Cardiac muscle cell (in vitro differentiated cells and primary cell): ENCODE measurements at regions not wholly inside any gene's neighbourhood (a gene's known extent, or its start where the extent isn't known, plus 50 kb on each side); places are given as distances from the start of the nearest gene placed in this dataset.

Experiments used
- DNase-seq, 2 donors: peaks; one replicate each; pipeline versions ENCODE4 v3.0.0 to v3.0.0-alpha.2; 2010 to 2017; ENCODE audit warnings: low read depth in 1 of 2, low spot score in 1 of 2
- H3K27ac ChIP-seq: fragments of 200-600 bp; sonication (generic); 2 replicates; pipeline ENCODE4 v1.5.1; 2016
- H3K27me3 ChIP-seq: fragments of 200-600 bp; sonication (generic); 2 replicates; pipeline ENCODE4 v1.6.0; 2016; ENCODE audit warnings: control low read depth
- H3K36me3 ChIP-seq: fragments of 200-600 bp; sonication (generic); 2 replicates; pipeline ENCODE4 v1.5.1; 2016; ENCODE audit warnings: control low read depth
- H3K4me1 ChIP-seq: fragments of 200-600 bp; sonication (generic); 2 replicates; pipeline ENCODE4 v1.8.1; 2017; ENCODE audit warnings: low read depth, mild to moderate bottlenecking, mixed run types
- H3K4me3 ChIP-seq: fragments of 200-600 bp; sonication (generic); 2 replicates; pipeline ENCODE4 v1.5.1; 2016; ENCODE audit warnings: mild to moderate bottlenecking
- H3K9me3 ChIP-seq: fragments of 200-600 bp; sonication (generic); 2 replicates; pipeline ENCODE4 v1.5.1; 2017; ENCODE audit warnings: low read depth, mild to moderate bottlenecking, control low read depth
- TF ChIP-seq, protein P1 (sequence below): IDR thresholded peaks from 2 replicates; pipeline ENCODE4 v1.5.1; 2012; ENCODE audit warnings: low read depth, mild to moderate bottlenecking, low read length

- no peak overlapping the region for H3K27ac ChIP-seq
- TF ChIP-seq, protein P1, sequence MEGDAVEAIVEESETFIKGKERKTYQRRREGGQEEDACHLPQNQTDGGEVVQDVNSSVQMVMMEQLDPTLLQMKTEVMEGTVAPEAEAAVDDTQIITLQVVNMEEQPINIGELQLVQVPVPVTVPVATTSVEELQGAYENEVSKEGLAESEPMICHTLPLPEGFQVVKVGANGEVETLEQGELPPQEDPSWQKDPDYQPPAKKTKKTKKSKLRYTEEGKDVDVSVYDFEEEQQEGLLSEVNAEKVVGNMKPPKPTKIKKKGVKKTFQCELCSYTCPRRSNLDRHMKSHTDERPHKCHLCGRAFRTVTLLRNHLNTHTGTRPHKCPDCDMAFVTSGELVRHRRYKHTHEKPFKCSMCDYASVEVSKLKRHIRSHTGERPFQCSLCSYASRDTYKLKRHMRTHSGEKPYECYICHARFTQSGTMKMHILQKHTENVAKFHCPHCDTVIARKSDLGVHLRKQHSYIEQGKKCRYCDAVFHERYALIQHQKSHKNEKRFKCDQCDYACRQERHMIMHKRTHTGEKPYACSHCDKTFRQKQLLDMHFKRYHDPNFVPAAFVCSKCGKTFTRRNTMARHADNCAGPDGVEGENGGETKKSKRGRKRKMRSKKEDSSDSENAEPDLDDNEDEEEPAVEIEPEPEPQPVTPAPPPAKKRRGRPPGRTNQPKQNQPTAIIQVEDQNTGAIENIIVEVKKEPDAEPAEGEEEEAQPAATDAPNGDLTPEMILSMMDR = no peak
- no peaks in the 10 kb centered on the region for H3K27me3 ChIP-seq
- no peak overlapping the region for H3K4me3 ChIP-seq
- DNase-seq = no peak
- H3K9me3 ChIP-seq = no peaks in the 10 kb centered on the region
- no peaks in the 10 kb centered on the region for H3K36me3 ChIP-seq
- no peaks in the 10 kb centered on the region for H3K4me1 ChIP-seq
Observed at GRCh38 chrX:124250835-124251437, 81.5 kb upstream of the TEX13D start.

- TF ChIP-seq, protein P1 = no peak
- Histone ChIP-seq H3K4me1 (no peaks in the 10 kb centered on the region), H3K4me3 (no peak overlapping the region), H3K27ac (no peak overlapping the region), H3K9me3 (no peaks in the 10 kb centered on the region), H3K27me3 (no peaks in the 10 kb centered on the region), H3K36me3 (no peaks in the 10 kb centered on the region)
- no peak for DNase-seq
Observed at GRCh38 chrX:124254611-124255010, 77.8 kb upstream of the TEX13D start.

GRCh38 chrX:124256216-124256615, 76.2 kb upstream of the TEX13D start:
- DNase-seq = peak in 1 of 2 donors; percentile 16
- H3K27ac ChIP-seq = no peak overlapping the region
- TF ChIP-seq, protein P1 = no peak
- no peaks in the 10 kb centered on the region for H3K36me3 ChIP-seq
- no peaks in the 10 kb centered on the region for H3K9me3 ChIP-seq
- H3K4me1 ChIP-seq = no peaks in the 10 kb centered on the region
- no peak overlapping the region for H3K4me3 ChIP-seq
- H3K27me3 ChIP-seq = no peaks in the 10 kb centered on the region

DNA sequence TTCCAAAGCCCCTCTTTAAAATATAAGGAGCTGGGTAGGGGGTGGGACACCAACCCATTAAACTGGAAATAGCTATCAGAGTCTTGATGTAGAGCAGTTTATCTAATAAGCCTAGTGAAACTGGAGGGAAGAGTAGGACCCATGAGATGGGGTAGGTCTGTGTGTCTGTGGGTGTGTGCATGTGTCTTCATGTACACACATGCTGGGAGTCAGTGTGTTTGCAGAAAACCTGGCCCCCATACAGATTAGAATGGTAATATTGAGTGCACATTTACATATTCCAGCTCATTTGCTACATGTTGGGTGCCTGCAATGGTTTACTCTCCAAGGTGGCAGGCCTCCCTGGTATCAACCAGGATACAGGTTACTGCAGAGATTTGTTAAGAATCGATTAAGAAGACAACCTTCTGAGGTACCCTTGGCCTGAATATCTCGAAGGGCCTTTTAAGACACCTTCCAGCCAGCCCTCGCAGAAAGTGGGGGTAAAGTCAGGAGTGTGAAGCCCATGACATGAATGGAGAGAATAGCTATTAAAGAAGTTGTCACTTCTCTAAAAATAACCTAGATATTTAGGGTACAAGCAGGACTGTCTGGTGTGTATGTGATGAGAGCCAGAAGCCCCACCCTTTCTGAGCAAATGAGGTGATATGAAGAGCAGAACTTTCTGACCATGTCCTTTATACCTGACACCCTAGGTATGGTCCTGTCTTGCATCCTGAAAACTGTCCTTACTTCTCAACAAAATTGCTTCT, 75.7 kb upstream of the TEX13D start:
- no peak for DNase-seq
- H3K36me3 ChIP-seq = no peaks in the 10 kb centered on the region
- TF ChIP-seq, protein P1 = no peak
- H3K27ac ChIP-seq = no peak overlapping the region
- H3K4me1 ChIP-seq = no peaks in the 10 kb centered on the region
- no peak overlapping the region for H3K4me3 ChIP-seq
- no peaks in the 10 kb centered on the region for H3K27me3 ChIP-seq
- H3K9me3 ChIP-seq = no peaks in the 10 kb centered on the region

- H3K27ac ChIP-seq = no peak overlapping the region
- no peak for DNase-seq
- H3K4me3 ChIP-seq = no peak overlapping the region
- no peaks in the 10 kb centered on the region for H3K27me3 ChIP-seq
- H3K36me3 ChIP-seq = no peaks in the 10 kb centered on the region
- H3K9me3 ChIP-seq = no peaks in the 10 kb centered on the region
- no peaks in the 10 kb centered on the region for H3K4me1 ChIP-seq
- TF ChIP-seq, protein P1 = no peak
Observed at GRCh38 chrX:124257924-124258702, 74.3 kb upstream of the TEX13D start.
